IPS-20b (cell line): ENCODE measurements at regions not wholly inside any gene's neighbourhood (a gene's known extent, or its start where the extent isn't known, plus 50 kb on each side); places are given as distances from the start of the nearest gene placed in this dataset.
"Not testable (repeated sequence)": the region's sequence is repeated elsewhere in the genome, so short reads cannot be mapped to it uniquely, and the experiment has no call there.

Source experiments
- H3K27ac ChIP-seq: one replicate; pipeline ENCODE4 v1.5.1; 2013; ENCODE audit warnings: low read length
- H3K27me3 ChIP-seq: 2 replicates; pipeline ENCODE4 v1.6.1; 2013; ENCODE audit warnings: mild to moderate bottlenecking, low read length, inconsistent platforms; ENCODE audit not compliant: insufficient read depth
- H3K36me3 ChIP-seq: 2 replicates; pipeline ENCODE4 v1.6.1; 2013; ENCODE audit warnings: low read depth, mild to moderate bottlenecking, inconsistent platforms, low read length, moderate library complexity; ENCODE audit not compliant: insufficient read depth
- H3K4me1 ChIP-seq: 2 replicates; pipeline ENCODE4 v1.6.1; 2013; ENCODE audit warnings: mild to moderate bottlenecking, control low read depth, inconsistent platforms, low read length, moderate library complexity; ENCODE audit not compliant: insufficient read depth
- H3K4me3 ChIP-seq: 2 replicates; pipeline ENCODE4 v1.5.1; 2013; ENCODE audit warnings: mild to moderate bottlenecking, low read length, inconsistent platforms
- H3K9ac ChIP-seq: 2 replicates; pipeline ENCODE4 v1.6.1; 2013; ENCODE audit warnings: low read depth, mild to moderate bottlenecking, inconsistent platforms, low read length, moderate library complexity
- H3K9me3 ChIP-seq: 2 replicates; pipeline ENCODE4 v1.6.1; 2013; ENCODE audit warnings: mild to moderate bottlenecking, low read depth, low read length, inconsistent platforms; ENCODE audit not compliant: insufficient read depth

GRCh38 chr15:31498756-31499155 lies 172.1 kb downstream of the KLF13 start:
- no peak overlapping the region for H3K27ac ChIP-seq
- H3K27me3 ChIP-seq = no peaks in the 10 kb centered on the region
- no peaks in the 10 kb centered on the region for H3K4me1 ChIP-seq
- no peaks in the 10 kb centered on the region for H3K9me3 ChIP-seq
- H3K4me3 ChIP-seq = no peak overlapping the region
- no peaks in the 10 kb centered on the region for H3K36me3 ChIP-seq
- no peak overlapping the region for H3K9ac ChIP-seq

- Histone ChIP-seq H3K27ac (no peak overlapping the region), H3K4me1 (no peaks in the 10 kb centered on the region)
Observed at GRCh38 chr15:31499236-31499952, 172.8 kb downstream of the KLF13 start.

GRCh38 chr15:31499953-31500765 lies 173.5 kb downstream of the KLF13 start:
- no peaks in the 10 kb centered on the region for H3K9me3 ChIP-seq
- H3K36me3 ChIP-seq = no peaks in the 10 kb centered on the region
- H3K4me1 ChIP-seq = no peaks in the 10 kb centered on the region
- no peak overlapping the region for H3K4me3 ChIP-seq
- H3K27me3 ChIP-seq = no peaks in the 10 kb centered on the region
- H3K27ac ChIP-seq = no peak overlapping the region
- no peak overlapping the region for H3K9ac ChIP-seq

More at GRCh38 chr15:31499236-31499952, 172.8 kb downstream of the KLF13 start:
- no peak overlapping the region for H3K9ac ChIP-seq
- H3K9me3 ChIP-seq = no peaks in the 10 kb centered on the region
- H3K36me3 ChIP-seq = no peaks in the 10 kb centered on the region
- H3K27me3 ChIP-seq = no peaks in the 10 kb centered on the region
- H3K4me3 ChIP-seq = no peak overlapping the region

- Histone ChIP-seq H3K4me1 (no peaks in the 10 kb centered on the region), H3K27me3 (no peaks in the 10 kb centered on the region), H3K27ac (no peak overlapping the region), H3K4me3 (no peak overlapping the region), H3K36me3 (no peaks in the 10 kb centered on the region), H3K9ac (no peak overlapping the region), H3K9me3 (no peaks in the 10 kb centered on the region)
Observed at GRCh38 chr15:31500766-31501449, 174.3 kb downstream of the KLF13 start.

GRCh38 chr15:31501536-31502157 lies 175.0 kb downstream of the KLF13 start:
- H3K4me3 ChIP-seq = no peak overlapping the region
- no peaks in the 10 kb centered on the region for H3K36me3 ChIP-seq
- H3K9me3 ChIP-seq = no peaks in the 10 kb centered on the region
- H3K27me3 ChIP-seq = no peaks in the 10 kb centered on the region
- no peak overlapping the region for H3K9ac ChIP-seq
- H3K4me1 ChIP-seq = no peaks in the 10 kb centered on the region
- no peak overlapping the region for H3K27ac ChIP-seq

- Histone ChIP-seq H3K4me1 (no peaks in the 10 kb centered on the region), H3K9me3 (no peaks in the 10 kb centered on the region), H3K27ac (no peak overlapping the region), H3K4me3 (no peak overlapping the region), H3K9ac (no peak overlapping the region), H3K27me3 (no peaks in the 10 kb centered on the region), H3K36me3 (no peaks in the 10 kb centered on the region)
Observed at GRCh38 chr15:31502541-31503229, 176.1 kb downstream of the KLF13 start.

- Histone ChIP-seq H3K27ac (no peak overlapping the region), H3K27me3 (no peaks in the 10 kb centered on the region), H3K4me3 (no peak overlapping the region), H3K4me1 (no peaks in the 10 kb centered on the region), H3K9me3 (no peaks in the 10 kb centered on the region), H3K9ac (no peak overlapping the region), H3K36me3 (no peaks in the 10 kb centered on the region)
Observed at GRCh38 chr15:31503256-31503655, 176.6 kb downstream of the KLF13 start.

- Histone ChIP-seq H3K27me3 (no peaks in the 10 kb centered on the region), H3K27ac (no peak overlapping the region), H3K4me3 (no peak overlapping the region), H3K4me1 (no peaks in the 10 kb centered on the region), H3K9ac (no peak overlapping the region), H3K9me3 (no peaks in the 10 kb centered on the region), H3K36me3 (no peaks in the 10 kb centered on the region)
Observed at GRCh38 chr15:31503758-31504461, 177.3 kb downstream of the KLF13 start.

GRCh38 chr15:31504462-31504839 lies 177.8 kb downstream of the KLF13 start:
- H3K27me3 ChIP-seq = no peaks in the 10 kb centered on the region
- H3K27ac ChIP-seq = no peak overlapping the region
- no peaks in the 10 kb centered on the region for H3K36me3 ChIP-seq
- no peaks in the 10 kb centered on the region for H3K9me3 ChIP-seq
- H3K9ac ChIP-seq = no peak overlapping the region
- H3K4me1 ChIP-seq = no peaks in the 10 kb centered on the region
- H3K4me3 ChIP-seq = no peak overlapping the region

GRCh38 chr15:31507573-31507972 lies 180.9 kb downstream of the KLF13 start:
- H3K36me3 ChIP-seq, H3K9ac ChIP-seq, H3K27ac ChIP-seq, H3K4me1 ChIP-seq, H3K9me3 ChIP-seq, H3K4me3 ChIP-seq, H3K27me3 ChIP-seq: not testable (repeated sequence)

- no peaks in the 10 kb centered on the region for H3K4me1 ChIP-seq
- no peaks in the 10 kb centered on the region for H3K36me3 ChIP-seq
- no peak overlapping the region for H3K9ac ChIP-seq
- H3K4me3 ChIP-seq = no peak overlapping the region
- H3K27me3 ChIP-seq = no peaks in the 10 kb centered on the region
- H3K9me3 ChIP-seq = no peaks in the 10 kb centered on the region
- H3K27ac ChIP-seq = no peak overlapping the region
Observed at GRCh38 chr15:31508656-31509055, 182.0 kb downstream of the KLF13 start.
